ENCODE measurements at regions not wholly inside any gene's neighbourhood (a gene's known extent, or its start where the extent isn't known, plus 50 kb on each side); places are given as distances from the start of the nearest gene placed in this dataset.

DNA sequence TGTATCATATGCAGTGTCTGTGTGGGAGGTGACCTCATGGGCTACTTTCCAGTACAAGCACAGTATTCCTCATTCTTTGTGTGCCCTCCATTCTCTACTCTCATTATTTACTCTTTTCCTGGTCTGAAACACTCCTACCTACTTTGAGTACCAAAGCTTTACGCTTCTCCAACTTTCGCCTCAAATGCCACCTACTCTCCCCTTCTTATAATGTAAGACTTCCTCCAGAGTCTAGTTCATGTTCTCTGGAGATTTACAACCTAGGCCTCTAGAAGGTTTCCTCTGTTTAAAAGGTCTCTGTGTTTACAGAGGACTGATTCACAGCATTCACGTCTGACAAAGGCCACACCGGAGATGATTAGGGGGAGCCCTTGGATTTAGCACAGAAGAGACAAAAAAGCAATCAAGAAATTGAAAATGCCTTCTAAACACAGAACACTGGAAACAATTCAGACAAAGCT, 302.0 kb downstream of the KLF12 start:
- Histone ChIP-seq H3K9me3 (ENCODE audit: control insufficient read depth, low read length) (no peaks in the 10 kb centered on the region), H3K79me2 (no peaks in the 10 kb centered on the region), H3K4me2 (ENCODE audit: low read length) (no peak overlapping the region), H3K4me3 (ENCODE audit: low read depth, low read length) (no peak overlapping the region), H3K27me3 (ENCODE audit: control insufficient read depth, insufficient read depth, low read length) (no peaks in the 10 kb centered on the region), H2AFZ (no peak overlapping the region), H3K27ac (no peak overlapping the region), H3K9ac (no peak overlapping the region), H3K4me1 (no peaks in the 10 kb centered on the region), H3K36me3 (ENCODE audit: control insufficient read depth, insufficient read depth, low read length) (no peaks in the 10 kb centered on the region)
- TF ChIP-seq, protein P1, sequence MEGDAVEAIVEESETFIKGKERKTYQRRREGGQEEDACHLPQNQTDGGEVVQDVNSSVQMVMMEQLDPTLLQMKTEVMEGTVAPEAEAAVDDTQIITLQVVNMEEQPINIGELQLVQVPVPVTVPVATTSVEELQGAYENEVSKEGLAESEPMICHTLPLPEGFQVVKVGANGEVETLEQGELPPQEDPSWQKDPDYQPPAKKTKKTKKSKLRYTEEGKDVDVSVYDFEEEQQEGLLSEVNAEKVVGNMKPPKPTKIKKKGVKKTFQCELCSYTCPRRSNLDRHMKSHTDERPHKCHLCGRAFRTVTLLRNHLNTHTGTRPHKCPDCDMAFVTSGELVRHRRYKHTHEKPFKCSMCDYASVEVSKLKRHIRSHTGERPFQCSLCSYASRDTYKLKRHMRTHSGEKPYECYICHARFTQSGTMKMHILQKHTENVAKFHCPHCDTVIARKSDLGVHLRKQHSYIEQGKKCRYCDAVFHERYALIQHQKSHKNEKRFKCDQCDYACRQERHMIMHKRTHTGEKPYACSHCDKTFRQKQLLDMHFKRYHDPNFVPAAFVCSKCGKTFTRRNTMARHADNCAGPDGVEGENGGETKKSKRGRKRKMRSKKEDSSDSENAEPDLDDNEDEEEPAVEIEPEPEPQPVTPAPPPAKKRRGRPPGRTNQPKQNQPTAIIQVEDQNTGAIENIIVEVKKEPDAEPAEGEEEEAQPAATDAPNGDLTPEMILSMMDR (IDR thresholded peaks at IDR 0.05), result no peak

DNA sequence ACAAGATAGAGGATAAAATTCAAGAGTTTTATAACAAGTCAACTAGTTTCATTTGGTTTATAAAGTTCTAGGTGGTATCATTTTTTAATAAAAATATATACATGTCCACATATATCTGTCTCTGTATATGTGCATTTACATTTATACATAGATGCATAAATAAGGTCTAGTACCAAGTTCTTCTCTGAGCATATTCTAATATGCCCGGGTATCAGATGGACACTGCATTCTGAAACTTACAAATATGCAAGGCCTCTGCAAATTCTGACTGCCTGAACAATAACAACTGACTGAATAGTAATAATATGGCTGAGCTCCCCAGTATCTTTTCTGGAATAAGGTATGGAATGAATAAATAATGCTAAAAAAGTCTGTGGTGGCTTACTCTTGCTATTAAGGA, 304.8 kb downstream of the KLF12 start:
- H3K9me3 ChIP-seq (ENCODE audit: control insufficient read depth, low read length), result no peaks in the 10 kb centered on the region
- H3K9ac ChIP-seq, result no peak overlapping the region
- no peaks in the 10 kb centered on the region for H3K79me2 ChIP-seq
- H3K4me2 ChIP-seq (ENCODE audit: low read length), result no peak overlapping the region
- no peak overlapping the region for H3K27ac ChIP-seq
- no peak overlapping the region for H3K4me3 ChIP-seq (ENCODE audit: low read depth, low read length)
- H3K36me3 ChIP-seq (ENCODE audit: control insufficient read depth, insufficient read depth, low read length), result no peaks in the 10 kb centered on the region
- H3K4me1 ChIP-seq, result no peaks in the 10 kb centered on the region
- TF ChIP-seq, protein P1 (IDR thresholded peaks at IDR 0.05), result no peak
- no peaks in the 10 kb centered on the region for H3K27me3 ChIP-seq (ENCODE audit: control insufficient read depth, insufficient read depth, low read length)
- no peak overlapping the region for H2AFZ ChIP-seq

DNA sequence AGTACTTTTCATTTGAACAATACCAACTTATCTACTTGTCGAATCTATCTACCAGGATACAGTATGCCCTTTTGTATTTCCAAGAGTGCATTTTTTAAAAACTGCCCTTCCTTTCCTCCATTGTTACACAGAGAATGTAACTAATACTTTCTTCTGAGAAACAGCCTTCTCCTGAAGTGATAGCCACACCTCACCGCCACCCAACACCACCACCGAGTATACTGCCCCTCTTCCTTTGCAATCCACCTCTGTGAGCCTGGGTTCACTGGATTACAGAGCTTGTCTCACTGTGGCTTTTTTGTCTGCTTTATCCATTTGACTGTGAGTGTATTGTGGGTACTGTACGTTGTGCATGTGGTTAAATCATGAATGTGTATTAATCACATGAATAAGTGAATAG, 305.4 kb downstream of the KLF12 start:
- Histone ChIP-seq H3K9ac (no peak overlapping the region), H3K27me3 (ENCODE audit: control insufficient read depth, insufficient read depth, low read length) (no peaks in the 10 kb centered on the region), H3K9me3 (ENCODE audit: control insufficient read depth, low read length) (no peaks in the 10 kb centered on the region), H3K79me2 (no peaks in the 10 kb centered on the region), H3K4me1 (no peaks in the 10 kb centered on the region), H3K27ac (no peak overlapping the region), H3K36me3 (ENCODE audit: control insufficient read depth, insufficient read depth, low read length) (no peaks in the 10 kb centered on the region), H3K4me2 (ENCODE audit: low read length) (no peak overlapping the region), H3K4me3 (ENCODE audit: low read depth, low read length) (no peak overlapping the region), H2AFZ (no peak overlapping the region)
- TF ChIP-seq, protein P1 (IDR thresholded peaks at IDR 0.05), result no peak

DNA sequence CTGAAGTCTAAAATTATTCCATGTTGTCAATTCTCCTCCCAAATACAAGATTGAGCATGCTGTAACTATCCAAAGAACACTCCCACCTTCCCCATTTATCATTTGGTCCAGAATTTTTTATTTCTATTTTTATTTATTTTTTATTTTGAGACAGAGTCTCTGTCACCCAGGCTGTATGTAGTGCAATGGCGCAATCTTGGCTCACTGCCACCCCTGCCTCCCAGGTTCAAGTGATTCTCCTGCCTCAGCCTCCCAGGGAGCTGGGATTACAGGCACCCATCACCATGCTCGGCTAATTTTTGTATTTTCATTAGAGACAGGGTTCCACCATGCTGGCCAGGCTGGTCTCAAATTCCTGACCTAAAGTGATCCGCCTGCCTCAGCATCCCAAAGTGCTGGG, 306.8 kb downstream of the KLF12 start:
- H3K27me3 ChIP-seq (ENCODE audit: control insufficient read depth, insufficient read depth, low read length), result no peaks in the 10 kb centered on the region
- H3K36me3 ChIP-seq (ENCODE audit: control insufficient read depth, insufficient read depth, low read length), result no peaks in the 10 kb centered on the region
- no peaks in the 10 kb centered on the region for H3K4me1 ChIP-seq
- no peaks in the 10 kb centered on the region for H3K9me3 ChIP-seq (ENCODE audit: control insufficient read depth, low read length)
- H3K27ac ChIP-seq, result no peak overlapping the region
- no peak overlapping the region for H3K4me3 ChIP-seq (ENCODE audit: low read depth, low read length)
- H3K79me2 ChIP-seq, result no peaks in the 10 kb centered on the region
- no peak overlapping the region for H3K9ac ChIP-seq
- no peak overlapping the region for H2AFZ ChIP-seq
- H3K4me2 ChIP-seq (ENCODE audit: low read length), result no peak overlapping the region
- TF ChIP-seq, protein P1 (IDR thresholded peaks at IDR 0.05), result no peak

DNA sequence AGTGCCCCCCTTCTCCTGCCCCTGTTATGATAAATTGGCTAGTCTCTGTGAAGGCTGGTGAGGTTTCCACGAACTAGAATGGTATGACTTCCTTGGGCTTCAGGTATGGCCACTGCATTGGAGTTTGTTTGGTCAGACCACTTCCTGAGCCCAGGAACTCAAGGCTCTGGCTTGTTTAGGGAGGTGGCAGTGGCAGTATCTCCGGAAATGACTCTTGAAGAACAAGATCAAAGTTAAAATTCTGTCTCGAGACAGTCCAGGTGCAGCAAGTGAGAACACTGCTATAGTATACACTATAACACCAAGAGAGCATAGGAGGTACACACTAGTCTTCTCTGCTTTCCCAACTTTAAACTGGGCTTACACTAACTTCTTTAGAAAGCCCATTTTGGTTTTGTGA, 309.1 kb downstream of the KLF12 start:
- no peak overlapping the region for H3K9ac ChIP-seq
- no peaks in the 10 kb centered on the region for H3K36me3 ChIP-seq (ENCODE audit: control insufficient read depth, insufficient read depth, low read length)
- TF ChIP-seq, protein P1 (IDR thresholded peaks at IDR 0.05), result no peak
- H3K9me3 ChIP-seq (ENCODE audit: control insufficient read depth, low read length), result no peaks in the 10 kb centered on the region
- no peak overlapping the region for H3K27ac ChIP-seq
- H3K4me3 ChIP-seq (ENCODE audit: low read depth, low read length), result no peak overlapping the region
- H3K79me2 ChIP-seq, result no peaks in the 10 kb centered on the region
- H3K4me1 ChIP-seq, result no peaks in the 10 kb centered on the region
- no peaks in the 10 kb centered on the region for H3K27me3 ChIP-seq (ENCODE audit: control insufficient read depth, insufficient read depth, low read length)
- no peak overlapping the region for H2AFZ ChIP-seq
- no peak overlapping the region for H3K4me2 ChIP-seq (ENCODE audit: low read length)
